Endothelial cell of umbilical vein (primary cell): ENCODE measurements at regions not wholly inside any gene's neighbourhood (a gene's known extent, or its start where the extent isn't known, plus 50 kb on each side); places are given as distances from the start of the nearest gene placed in this dataset.

Source experiments
- BruUV-seq: library from RNA; stranded (reverse); fragments of 400-500 nt; replicated peaks from 2 replicates; lab custom pipeline; 2021; lab: Mats Ljungman, UMichigan
- CTCF ChIA-PET: fragments of 300-600, 350-600 bp; sonication (Branson Sonifier 250); formaldehyde crosslinking; loops from one replicate; lab custom pipeline; 2021; ENCODE audit warnings: antibody characterized with exemption, inconsistent platforms; lab: Charles Lee
- POLR2A ChIA-PET: fragments of 300-600, 350-600 bp; sonication (Branson Sonifier 250); formaldehyde crosslinking; loops from one replicate; lab custom pipeline; 2021; ENCODE audit warnings: antibody characterized with exemption, inconsistent platforms; lab: Charles Lee
- DNase-seq: peaks from one replicate; pipeline ENCODE4 v3.0.0-alpha.2; 2011; ENCODE audit warnings: low read depth, low spot score
- FAIRE-seq: peaks from 2 replicates; lab custom pipeline; 2011; peaks lifted over from hg19 to GRCh38; lab: Jason Lieb, UNC
- H2AFZ ChIP-seq: 2 replicates; pipeline ENCODE4 v1.6.0; 2012; ENCODE audit warnings: low read depth, low read length, control low read depth, inconsistent platforms
- H3K27ac ChIP-seq: 2 replicates; pipeline ENCODE4 v1.5.1; 2011; ENCODE audit warnings: low read depth, mild to moderate bottlenecking, control low read depth, low read length, moderate library complexity; ENCODE audit not compliant: insufficient read depth
- H3K27me3 ChIP-seq, 2 experiments: 2 replicates each; pipeline versions ENCODE4 v1.6.0 to v1.6.1; 2011; ENCODE audit warnings: low read length in 2 of 2, mixed read lengths in 1 of 2; ENCODE audit not compliant: control insufficient read depth in 2 of 2, insufficient read depth in 2 of 2
- H3K36me3 ChIP-seq, 2 experiments: 2 replicates in 1 of 2; 3 replicates in 1 of 2; pipeline ENCODE4 v1.5.1; 2011; ENCODE audit warnings: low read length in 2 of 2, mild to moderate bottlenecking in 1 of 2, moderate library complexity in 1 of 2; ENCODE audit not compliant: control insufficient read depth in 2 of 2, insufficient read depth in 2 of 2; ENCODE audit errors: extremely low read depth in 1 of 2
- H3K4me1 ChIP-seq: 3 replicates; pipeline ENCODE4 v1.5.1; 2011; ENCODE audit warnings: mild to moderate bottlenecking, low read length; ENCODE audit not compliant: control insufficient read depth, insufficient read depth; ENCODE audit errors: extremely low read depth
- H3K4me2 ChIP-seq: 2 replicates; pipeline ENCODE4 v1.6.1; 2011; ENCODE audit warnings: low read length, control low read depth, mixed read lengths; ENCODE audit not compliant: insufficient read depth
- H3K4me3 ChIP-seq, 3 experiments: fragments of 200-600 bp in 1 of 3; sonication (generic), shearing (Covaris generic) in 1 of 3; replicated peaks in 1 of 3; 2 replicates each; pipeline ENCODE4 v1.5.1; 2011 to 2016; ENCODE audit warnings: control low read depth in 3 of 3, low read length in 3 of 3, mild to moderate bottlenecking in 2 of 3, inconsistent platforms in 1 of 3, low read depth in 1 of 3, moderate library complexity in 1 of 3; ENCODE audit not compliant: insufficient read depth in 1 of 3
- H3K79me2 ChIP-seq: 2 replicates; pipeline ENCODE4 v1.6.0; 2012; ENCODE audit warnings: low read length, inconsistent platforms; ENCODE audit not compliant: control insufficient read depth, insufficient read depth
- H3K9ac ChIP-seq: replicated peaks from 2 replicates; pipeline ENCODE3; 2011; ENCODE audit warnings: low read length, control low read depth; ENCODE audit not compliant: insufficient read depth; ENCODE audit errors: extremely low read depth
- H3K9me1 ChIP-seq: replicated peaks from 3 replicates; pipeline ENCODE4 v1.6.0; 2011; ENCODE audit warnings: mild to moderate bottlenecking, low read length; ENCODE audit not compliant: control insufficient read depth, insufficient read depth; ENCODE audit errors: extremely low read depth
- H3K9me3 ChIP-seq: replicated peaks from 2 replicates; pipeline ENCODE4 v1.5.1; 2012; ENCODE audit warnings: low read length, inconsistent platforms; ENCODE audit not compliant: control insufficient read depth, insufficient read depth
- H4K20me1 ChIP-seq: replicated peaks from 2 replicates; pipeline ENCODE3; 2011; ENCODE audit warnings: mild to moderate bottlenecking, low read length; ENCODE audit not compliant: control insufficient read depth, insufficient read depth; ENCODE audit errors: extremely low read depth
- CTCF ChIP-seq, 2 donors: IDR thresholded peaks; 1 replicate in 1 of 2; 2 replicates in 1 of 2; pipeline ENCODE4 v1.5.1; 2011; ENCODE audit warnings: low read length in 2 of 2, mild to moderate bottlenecking in 2 of 2, moderate library complexity in 2 of 2, control low read depth in 1 of 2, inconsistent platforms in 1 of 2, low read depth in 1 of 2; ENCODE audit not compliant: insufficient read depth in 1 of 2; ENCODE audit errors: extremely low read depth in 1 of 2
- EZH2 ChIP-seq: IDR thresholded peaks from 2 replicates; pipeline ENCODE4 v1.6.1; 2012; ENCODE audit warnings: borderline replicate concordance, low read depth, mild to moderate bottlenecking, moderate library complexity, low read length, inconsistent platforms; ENCODE audit not compliant: severe bottlenecking
- FOS ChIP-seq: IDR thresholded peaks from 2 replicates; pipeline ENCODE4 v1.6.1; 2011; ENCODE audit warnings: mild to moderate bottlenecking, low read length, moderate library complexity, borderline replicate concordance; ENCODE audit not compliant: insufficient read depth
- GATA2 ChIP-seq: IDR thresholded peaks from 2 replicates; pipeline ENCODE4 v1.7.0; 2011; ENCODE audit warnings: low read depth, mild to moderate bottlenecking, moderate library complexity, mixed read lengths, low read length; ENCODE audit not compliant: insufficient read length, insufficient read depth
- JUN ChIP-seq: IDR thresholded peaks from 2 replicates; pipeline ENCODE4 v1.6.1; 2011; ENCODE audit warnings: borderline replicate concordance, low read depth; ENCODE audit not compliant: insufficient read length, insufficient read depth
- MAX ChIP-seq: IDR thresholded peaks from 2 replicates; pipeline ENCODE4 v1.6.1; 2011; ENCODE audit not compliant: insufficient read depth, insufficient read length
- MYC ChIP-seq: IDR thresholded peaks from one replicate; pipeline ENCODE4 v1.6.1; 2011; ENCODE audit warnings: mild to moderate bottlenecking, low read depth, low read length
- POLR2A ChIP-seq: IDR thresholded peaks from 2 replicates; pipeline ENCODE4 v1.6.1; 2012; ENCODE audit warnings: low read depth, mild to moderate bottlenecking, control low read depth, low read length
- POLR2AphosphoS5 ChIP-seq: IDR thresholded peaks from 2 replicates; pipeline ENCODE4 v1.6.1; 2012; ENCODE audit warnings: low read depth, mild to moderate bottlenecking, control low read depth, low read length, moderate library complexity; ENCODE audit not compliant: insufficient read depth
- dilution Hi-C: fragments of 300-500 bp; cut with MboI; formaldehyde crosslinking; loops from one replicate; pipeline ENCODE4 v1.15.0; 2019; ENCODE audit warnings: low sequenced_read_pairs; ENCODE audit not compliant: extremely low pct_ligation_motif_present
- intact Hi-C: fragments of 100-400 bp; cut with micrococcal nuclease; formaldehyde crosslinking; loops from one replicate; pipeline ENCODE4 v1.10.0; 2022

DNA sequence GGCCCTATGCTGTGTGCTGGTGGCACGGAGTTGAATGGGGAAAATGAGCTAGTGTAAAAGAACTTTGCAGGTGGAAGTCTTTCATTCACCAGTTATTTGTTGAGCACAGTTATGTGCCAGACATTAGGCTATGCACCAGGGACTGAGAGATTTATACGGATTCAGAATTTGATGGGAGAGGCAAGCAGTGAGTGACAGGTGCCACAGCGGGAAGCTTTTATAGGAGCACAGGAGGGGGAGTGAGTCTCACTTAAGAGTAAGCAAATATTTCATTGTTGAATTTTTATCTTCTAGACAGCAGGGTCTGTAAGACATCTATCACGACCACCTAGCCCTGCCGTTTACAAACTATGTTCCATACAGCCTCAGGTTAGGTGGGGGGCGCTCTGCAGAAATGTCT is 320.6 kb downstream of the SNAPC1 start:
- H3K9me3 ChIP-seq, result no peaks in the 10 kb centered on the region
- no peak overlapping the region for H3K4me2 ChIP-seq
- DNase-seq (no peak), FAIRE-seq (no peak)
- no TSS peak for BruUV-seq
- intact Hi-C loops (no loop called here), dilution Hi-C loops (no loop called here)
- H3K27ac ChIP-seq, result no peak overlapping the region
- H3K36me3 ChIP-seq, result no peaks in the 10 kb centered on the region
- TF ChIP-seq GATA2, result no peak
- no peak for TF ChIP-seq FOS
- no peak for TF ChIP-seq MYC
- TF ChIP-seq EZH2, result no peak
- no peak for TF ChIP-seq POLR2AphosphoS5
- TF ChIP-seq JUN, result no peak
- no peak for TF ChIP-seq POLR2A
- TF ChIP-seq MAX, result no peak
- TF ChIP-seq CTCF (IDR thresholded peaks at IDR 0.05; ENCODE audit: extremely low read depth in 1 of 2, insufficient read depth in 1 of 2, low read depth in 1 of 2, low read length in 2 of 2), result no peak
- CTCF ChIA-PET, result interaction anchor here (0.6 kb wide), 1 partner anchor 14 kb away, joined by 3 read pairs; no protein-coding TSS in a partner anchor
- H3K27me3 ChIP-seq, result peaks cover 0 to 2% of the 10 kb centered on the region in 2 experiments
- no peak overlapping the region for H3K9ac ChIP-seq
- no peaks in the 10 kb centered on the region for H3K9me1 ChIP-seq
- no peaks in the 10 kb centered on the region for H4K20me1 ChIP-seq
- H2AFZ ChIP-seq, result no peak overlapping the region
- no peaks in the 10 kb centered on the region for H3K4me1 ChIP-seq
- POLR2A ChIA-PET, result no interaction called here
- H3K4me3 ChIP-seq, result no peak overlapping the region
- H3K79me2 ChIP-seq, result no peaks in the 10 kb centered on the region
